Activated CD4-positive, CD25-positive, alpha-beta regulatory T cell treated with anti-CD3 and anti-CD28 coated beads, Interleukin-2, amount 50 U/mL, for 72 hours (primary cell): ENCODE measurements at regions not wholly inside any gene's neighbourhood (a gene's known extent, or its start where the extent isn't known, plus 50 kb on each side); places are given as distances from the start of the nearest gene placed in this dataset.
"Not testable (repeated sequence)": the region's sequence is repeated elsewhere in the genome, so short reads cannot be mapped to it uniquely, and the experiment has no call there.

Experiments
- DNase-seq: peaks from one replicate; pipeline ENCODE4 v3.0.0; 2021

DNA sequence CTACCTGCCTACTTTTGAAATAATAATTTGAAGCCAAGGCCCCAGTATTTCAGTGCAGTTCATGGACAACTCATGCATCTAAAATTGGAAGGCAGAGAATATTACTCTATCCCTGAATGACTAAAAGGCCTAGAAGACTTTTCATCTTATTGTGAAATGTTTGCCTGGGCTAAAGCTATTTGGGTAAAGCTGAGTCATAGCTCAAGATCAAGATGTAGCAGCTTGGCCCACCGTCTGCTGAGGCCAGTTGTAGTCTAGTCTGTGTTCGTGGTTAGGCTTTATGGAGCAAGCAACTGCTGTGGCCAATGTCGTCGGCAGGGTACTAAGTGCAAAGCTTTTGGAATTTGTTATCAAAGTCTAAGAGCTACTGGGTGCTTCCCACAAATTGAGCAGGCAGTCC is 929.1 kb downstream of the RAB28 start:
- DNase-seq = no peak

DNA sequence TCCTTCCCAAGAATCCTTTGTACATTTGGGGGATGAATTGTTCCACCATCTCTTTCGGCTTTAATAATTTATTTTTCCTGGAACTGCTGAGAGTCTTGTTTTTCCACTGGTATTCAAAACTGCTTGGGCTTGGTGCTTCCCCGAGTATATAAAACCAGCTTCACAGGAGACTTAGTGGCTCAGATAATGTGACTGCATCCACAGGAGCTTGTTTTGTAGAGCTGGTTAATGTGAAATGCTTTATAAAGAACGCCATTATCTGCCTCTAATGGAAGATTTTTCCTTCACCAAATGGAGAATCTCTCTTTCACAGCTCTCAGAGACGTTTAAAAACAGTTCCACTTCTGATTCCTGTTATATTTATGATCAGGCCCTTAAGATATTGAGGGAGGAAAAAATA is 935.5 kb downstream of the RAB28 start:
- DNase-seq = no peak

DNA sequence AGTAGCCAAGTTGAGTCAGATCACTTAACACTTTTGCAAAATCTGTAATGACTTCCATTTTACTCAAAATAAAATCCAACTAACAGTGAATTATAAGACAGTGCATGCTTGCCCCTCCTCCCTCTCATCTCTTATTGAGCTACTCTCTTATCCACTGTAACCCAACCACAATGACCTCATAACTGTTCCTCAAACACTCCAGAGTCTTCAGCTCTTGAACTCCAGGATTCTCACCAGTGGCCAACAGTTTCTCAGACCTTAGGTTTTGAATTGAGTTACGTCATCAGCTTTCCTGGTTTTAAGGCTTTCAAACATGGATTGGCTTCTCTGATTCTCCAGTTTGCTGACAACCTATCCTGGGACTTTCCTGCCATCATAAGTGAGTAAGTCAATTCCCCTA is 938.3 kb downstream of the RAB28 start:
- DNase-seq = no peak

DNA sequence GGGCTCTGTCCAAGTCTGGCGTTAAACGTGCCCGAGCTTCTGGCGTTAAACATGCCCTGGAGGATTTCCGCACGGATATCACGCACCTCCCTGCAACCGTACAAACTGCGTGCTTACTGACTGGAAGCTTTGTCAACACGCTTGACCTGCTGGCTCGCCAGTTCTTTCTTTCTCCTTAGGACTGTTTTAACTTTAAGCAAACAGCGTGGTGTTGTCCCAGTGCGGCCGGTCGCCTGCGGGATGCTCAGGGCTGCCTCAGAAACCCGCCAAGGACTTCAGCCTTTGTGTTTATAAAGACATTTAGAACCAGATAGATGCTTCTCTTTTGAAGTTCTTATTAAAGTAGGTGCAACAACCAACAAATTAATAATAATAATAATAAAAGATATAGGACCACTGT is 946.0 kb downstream of the RAB28 start:
- no peak for DNase-seq

DNA sequence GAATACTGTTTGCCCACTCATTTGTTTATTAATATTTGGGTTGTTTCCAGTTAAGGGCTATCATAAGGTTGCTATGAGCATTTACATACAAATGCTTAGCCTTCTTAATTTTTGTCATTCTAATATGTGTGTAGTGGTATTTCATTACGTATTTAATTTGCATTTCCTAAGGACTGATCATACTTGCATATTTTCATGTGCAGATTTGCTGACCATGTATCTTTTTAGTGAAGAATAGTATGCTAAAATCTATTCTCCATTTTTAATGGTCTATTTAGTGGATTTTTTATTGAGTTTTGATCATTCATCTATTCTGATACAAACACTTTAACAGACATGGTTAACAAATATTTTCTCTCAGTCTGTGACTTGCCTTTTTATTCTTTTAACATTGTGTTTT is 949.5 kb downstream of the RAB28 start:
- DNase-seq = no peak

DNA sequence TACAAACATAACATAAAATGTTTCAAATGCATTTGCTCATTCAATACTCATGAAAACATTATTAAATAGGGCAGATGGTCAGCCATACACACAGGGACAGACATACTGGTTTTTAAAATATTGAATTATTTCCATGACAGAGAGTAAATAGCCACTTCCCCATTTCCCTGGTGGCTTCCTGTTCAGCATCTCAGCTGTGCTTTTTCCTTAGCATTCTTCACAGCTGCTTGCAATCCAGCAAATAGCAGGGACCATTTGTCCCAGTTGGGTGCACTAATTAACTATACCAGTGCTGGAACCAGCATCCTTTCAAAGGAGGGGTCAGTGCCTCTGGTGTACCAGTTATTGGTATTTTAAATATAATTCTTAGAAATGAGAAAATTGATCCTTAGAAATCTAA is 964.7 kb downstream of the RAB28 start:
- no peak for DNase-seq

DNA sequence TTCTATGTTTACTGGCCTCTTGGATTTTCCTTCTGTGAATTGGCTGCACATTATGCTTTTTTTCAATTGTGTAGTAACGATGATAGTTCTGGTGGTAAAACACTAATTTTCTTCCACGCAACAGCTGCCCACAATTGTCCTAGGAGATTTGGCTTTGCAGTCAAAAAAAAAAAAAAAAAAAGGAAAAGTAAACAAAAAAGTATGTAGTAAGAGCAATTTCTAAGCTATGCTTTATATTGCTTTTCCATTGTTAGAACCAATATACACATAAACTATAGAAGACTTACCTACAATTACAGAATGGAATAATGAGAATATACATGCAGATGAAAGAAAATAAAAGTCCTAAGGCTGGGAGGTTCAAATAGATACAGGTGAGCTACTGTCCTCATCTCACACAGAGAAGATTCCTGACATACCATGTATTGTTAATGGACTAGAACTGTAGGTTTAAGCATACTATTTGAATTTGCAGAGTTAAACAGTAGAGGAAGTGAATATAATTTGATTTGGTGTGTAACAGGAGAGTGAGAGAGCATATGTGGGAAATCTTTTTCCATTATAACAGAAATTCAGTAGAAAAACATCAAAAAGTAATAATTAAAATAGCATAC is 976.2 kb downstream of the RAB28 start:
- DNase-seq = no peak

DNA sequence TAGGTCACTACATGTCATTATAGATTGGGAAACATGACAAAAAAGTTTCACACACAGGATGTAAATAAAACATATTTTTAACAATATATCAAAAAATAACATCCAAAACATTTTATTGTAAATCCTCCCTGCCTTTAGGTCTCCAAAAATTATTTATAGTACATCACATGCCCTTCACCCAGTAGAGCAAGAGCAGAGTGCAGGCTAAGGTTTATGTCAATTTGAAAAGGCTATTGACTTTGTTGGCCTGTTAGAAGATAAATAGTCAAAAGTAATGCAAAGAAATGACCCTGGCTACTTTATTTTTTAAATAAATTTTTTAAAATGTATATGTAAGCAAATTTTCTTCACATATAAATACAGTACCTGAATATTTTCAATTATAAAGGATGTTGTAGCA is 983.7 kb downstream of the RAB28 start:
- no peak for DNase-seq

DNA sequence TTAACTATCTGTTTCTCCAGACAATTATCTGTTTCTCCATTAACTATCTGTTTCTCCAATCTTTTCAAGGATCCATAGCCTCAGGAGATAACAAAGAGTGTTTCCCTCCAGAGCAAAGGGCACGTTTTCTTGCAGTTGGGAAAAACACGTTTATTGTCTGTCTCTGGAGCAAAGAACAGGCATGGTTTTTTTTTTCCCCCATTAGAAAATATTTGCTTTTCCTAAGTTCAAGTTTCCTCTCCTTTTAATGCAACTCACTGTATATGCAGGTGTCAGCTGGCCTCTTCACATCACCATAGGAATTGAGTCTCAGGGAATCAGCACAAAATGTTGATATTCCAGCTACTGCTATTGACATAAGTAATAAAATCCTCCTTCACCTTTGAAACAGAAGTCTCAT is 984.4 kb downstream of the RAB28 start:
- DNase-seq = no peak

DNA sequence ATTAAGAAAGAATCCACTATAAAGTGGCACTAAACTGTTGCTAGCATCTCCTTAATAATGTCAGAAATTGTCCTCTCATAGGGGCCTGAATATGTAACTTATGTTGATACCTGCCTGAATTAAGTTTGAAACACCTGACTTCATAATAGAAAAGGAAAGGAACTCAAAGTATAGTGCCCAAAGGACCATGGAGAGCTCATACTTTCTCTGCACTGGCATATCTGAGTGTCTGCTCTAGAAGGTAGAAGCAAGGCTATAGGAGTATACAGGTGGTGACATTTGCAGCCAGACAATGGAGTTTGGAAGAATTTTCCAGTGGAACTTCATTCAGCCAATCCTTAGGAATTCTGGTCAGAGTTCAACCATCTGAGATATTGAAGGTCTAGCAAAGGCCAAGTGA is 988.9 kb downstream of the RAB28 start:
- DNase-seq = no peak

DNA sequence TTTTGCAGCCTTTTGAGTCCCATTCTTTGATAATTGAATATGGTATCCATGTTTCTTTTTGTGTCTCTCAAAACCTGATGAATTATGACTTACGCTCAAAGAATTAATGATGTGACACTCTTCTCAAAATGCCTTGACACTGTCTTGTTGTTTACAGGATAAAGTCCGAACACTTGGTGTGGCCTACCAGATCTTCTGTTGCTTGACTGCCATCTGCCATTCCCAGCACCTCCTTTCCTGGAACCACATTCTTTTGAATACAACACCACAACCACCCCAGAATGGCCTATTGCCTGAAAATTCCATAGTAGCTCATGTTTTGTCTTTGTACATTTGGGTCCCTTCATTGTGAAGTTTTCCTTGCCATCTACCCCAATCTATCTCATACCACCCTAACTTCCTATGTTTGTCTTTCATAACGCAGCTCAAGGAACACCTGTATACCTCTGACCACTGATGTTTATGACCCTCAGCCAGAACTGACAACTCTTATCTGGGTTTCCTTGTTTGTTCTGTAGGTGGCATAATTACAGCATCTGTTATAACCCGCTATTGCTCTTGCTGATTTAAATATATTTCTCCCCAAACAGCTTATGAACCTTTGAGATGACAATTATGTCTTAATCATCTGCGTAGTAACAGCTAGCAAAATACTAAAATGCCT is 991.3 kb downstream of the RAB28 start:
- no peak for DNase-seq

DNA sequence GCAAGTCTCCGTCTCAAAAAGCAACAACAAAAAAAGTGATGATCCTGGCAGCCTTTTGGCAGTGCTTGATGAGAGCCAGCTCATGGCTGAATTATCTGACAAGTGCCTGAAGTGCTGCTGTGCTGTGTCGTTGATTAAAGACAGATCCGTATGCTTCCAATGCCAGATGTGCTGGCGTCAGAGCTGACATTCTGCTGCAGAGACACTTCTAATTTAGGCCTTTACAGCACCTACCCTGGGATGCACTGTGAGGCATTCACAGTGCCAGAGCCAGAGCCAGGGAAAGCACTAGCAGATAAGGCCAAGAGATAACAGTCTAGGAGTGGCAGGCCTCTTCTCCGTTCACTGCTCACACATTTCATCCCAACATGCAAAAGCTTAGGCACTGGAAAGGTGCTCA is 995.5 kb downstream of the RAB28 start:
- DNase-seq = no peak

DNA sequence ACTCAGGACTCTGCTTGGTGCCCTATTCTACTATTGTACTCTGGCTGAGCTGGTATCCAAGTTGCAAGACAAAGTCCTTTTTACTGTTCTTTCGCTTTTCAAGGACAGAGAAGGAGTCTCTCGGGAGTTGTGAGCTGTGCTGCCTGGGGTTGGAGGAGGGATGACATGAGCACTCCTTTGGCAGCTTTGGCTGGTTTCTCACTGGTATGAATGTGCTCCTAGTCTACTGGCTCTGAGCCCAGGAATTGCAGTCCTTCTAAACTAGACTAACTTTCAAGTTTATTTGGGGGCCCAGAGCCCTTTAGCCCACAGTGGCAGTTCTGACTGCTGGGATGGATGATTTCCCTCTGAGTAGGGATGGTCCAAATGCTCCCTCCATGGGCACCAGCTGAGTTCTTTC is 997.1 kb downstream of the RAB28 start:
- no peak for DNase-seq

DNA sequence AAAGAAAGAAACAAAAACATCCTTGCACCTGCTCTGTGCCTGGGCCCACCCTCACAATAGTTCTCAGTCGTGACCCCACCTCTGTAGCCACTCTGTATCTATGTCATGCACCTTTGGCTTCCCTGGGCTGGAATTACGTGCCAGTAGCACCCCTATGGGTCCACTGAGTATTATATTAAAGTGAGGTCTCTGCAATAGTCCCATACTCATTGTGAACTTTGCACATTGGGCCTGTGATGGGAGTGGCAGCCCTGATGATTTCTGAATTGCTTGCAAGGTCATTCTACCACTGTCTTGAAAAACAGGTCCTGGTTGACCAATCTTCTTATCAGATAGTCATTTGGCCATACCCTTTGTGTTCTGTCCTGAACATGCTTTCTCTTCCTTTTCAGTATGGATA is 1012.1 kb downstream of the RAB28 start:
- DNase-seq = no peak

DNA sequence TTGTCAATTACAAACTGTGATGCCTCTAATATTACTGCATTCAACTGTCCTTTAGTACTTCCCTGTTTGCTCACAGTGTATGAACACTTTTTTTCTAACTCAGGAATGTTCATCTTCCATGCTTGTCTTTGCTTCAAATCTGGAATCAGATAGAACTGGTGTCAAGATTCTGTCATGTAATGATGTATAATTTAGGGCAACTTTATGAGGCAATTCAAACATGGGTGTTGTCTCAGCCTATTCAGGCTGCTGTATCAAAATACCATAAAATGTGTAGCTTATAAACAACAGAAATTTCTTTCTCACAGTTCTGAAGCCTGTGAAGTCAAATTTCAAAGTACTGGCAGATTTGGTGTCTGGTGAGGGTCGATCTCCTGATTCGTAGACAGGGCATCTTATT is 1012.9 kb downstream of the RAB28 start:
- no peak for DNase-seq

DNA sequence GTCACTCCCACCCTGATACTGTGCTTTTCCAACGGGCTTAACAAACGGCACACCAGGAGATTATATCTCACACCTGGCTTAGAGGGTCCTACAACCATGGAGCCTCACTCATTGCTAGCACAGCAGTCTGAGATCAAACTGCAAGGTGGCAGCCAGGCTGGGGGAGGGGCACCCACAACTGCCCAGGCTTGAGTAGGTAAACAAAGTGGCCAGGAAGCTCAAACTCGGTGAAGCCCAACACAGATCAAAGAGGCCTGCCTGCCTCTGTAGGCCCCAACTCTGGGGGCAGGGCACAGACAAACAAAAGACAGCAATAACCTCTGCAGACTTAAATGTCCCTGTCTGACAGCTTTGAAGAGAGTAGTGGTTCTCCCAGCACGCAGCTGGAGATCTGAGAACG is 1022.6 kb downstream of the RAB28 start:
- DNase-seq = not testable (repeated sequence)

DNA sequence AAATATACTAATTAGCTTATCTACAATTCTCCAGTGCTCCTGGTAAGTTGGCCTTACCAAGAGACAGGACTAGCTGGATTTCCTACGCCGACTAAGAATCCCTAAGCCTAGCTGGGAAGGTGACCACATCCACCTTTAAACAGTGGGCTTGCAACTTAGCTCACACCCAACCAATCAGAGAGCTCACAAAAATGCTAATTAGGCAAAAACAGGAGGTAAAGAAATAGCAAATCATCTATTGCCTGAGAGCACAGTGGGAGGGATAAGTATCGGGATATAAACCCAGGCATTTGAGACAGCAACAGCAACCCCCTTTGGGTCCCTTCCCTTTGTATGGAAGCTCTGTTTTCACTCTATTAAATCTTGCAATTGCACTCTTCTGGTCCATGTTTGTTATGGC is 1025.0 kb downstream of the RAB28 start:
- DNase-seq = no peak

DNA sequence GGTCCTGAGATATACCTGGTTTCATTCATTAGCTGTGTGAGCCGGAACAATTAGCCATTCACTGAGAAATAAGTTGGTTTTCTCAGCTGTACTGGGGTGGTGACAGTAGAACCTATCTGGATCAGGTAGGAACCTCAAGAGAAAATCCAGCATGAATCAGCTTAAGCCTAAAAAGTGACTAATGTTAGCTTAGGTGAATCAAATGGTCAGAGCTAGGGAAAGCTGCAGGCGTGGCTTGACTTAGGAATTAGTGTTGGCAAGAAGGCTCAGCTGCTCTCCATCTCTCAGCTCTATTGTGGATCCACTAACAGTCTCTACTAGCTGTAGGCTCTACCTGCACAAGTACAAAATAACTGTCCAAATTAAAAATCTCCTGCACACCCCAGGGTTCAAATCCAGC is 1025.5 kb downstream of the RAB28 start:
- no peak for DNase-seq

DNA sequence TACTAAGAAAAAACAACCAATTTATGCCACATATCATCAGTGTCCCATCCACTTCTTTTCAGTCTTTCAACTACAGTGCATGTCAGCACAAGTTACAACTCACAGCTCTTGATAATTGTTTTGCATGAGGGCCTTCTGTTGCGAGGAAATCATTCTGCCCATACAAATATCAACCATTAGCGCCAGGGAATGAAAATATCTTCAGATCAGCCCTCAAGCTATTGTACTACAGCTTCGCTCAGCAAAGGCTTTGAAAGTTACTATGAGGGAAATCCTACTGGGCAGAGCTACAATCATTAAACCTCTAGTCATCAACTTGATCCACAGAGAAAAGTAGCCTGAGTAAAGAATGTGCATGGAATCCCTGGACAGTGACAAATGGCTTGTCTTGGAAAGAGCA is 1023.6 kb upstream of the HS3ST1 start:
- DNase-seq = no peak

DNA sequence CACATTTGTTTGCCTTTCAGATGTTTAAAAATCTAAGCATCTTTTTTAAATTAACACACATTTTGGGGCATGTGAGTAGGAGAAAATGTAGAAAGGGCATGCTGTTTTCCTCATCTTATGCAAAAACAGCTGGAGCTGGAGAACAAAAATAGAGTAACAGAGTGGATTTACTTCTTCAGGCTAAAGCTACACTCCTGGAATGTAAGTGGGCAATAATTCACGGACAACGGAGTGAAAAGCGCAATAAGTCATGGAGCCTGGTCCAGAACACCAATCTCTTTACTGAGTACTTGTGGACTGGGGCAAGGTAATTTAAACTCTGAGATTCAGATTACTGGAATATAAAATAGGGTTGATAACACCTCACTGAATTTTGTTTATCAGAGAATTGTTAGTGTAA is 1018.8 kb upstream of the HS3ST1 start:
- no peak for DNase-seq

DNA sequence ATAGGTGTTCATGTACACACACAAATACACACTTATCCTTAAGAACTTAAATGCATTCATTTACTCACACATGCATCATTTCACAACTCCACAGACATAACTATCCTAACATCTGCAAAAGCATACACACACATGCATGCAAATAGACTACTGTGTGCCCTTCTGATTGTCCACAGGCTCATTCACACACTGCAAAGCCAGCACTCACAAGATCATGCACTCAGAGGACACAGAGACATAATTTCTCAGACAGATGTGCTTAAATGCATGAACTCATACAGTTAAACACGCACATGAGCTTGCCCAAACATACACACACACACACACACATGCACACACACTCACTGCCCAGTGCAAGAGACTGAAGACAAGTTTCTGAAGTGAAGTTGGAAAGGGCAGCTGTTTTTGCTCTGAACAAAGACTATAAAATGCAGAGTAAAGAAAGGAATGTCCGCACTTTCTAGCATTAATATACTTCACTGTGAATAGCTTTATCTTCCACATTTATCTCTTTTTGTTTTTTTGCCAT is 1018.0 kb upstream of the HS3ST1 start:
- DNase-seq = no peak

DNA sequence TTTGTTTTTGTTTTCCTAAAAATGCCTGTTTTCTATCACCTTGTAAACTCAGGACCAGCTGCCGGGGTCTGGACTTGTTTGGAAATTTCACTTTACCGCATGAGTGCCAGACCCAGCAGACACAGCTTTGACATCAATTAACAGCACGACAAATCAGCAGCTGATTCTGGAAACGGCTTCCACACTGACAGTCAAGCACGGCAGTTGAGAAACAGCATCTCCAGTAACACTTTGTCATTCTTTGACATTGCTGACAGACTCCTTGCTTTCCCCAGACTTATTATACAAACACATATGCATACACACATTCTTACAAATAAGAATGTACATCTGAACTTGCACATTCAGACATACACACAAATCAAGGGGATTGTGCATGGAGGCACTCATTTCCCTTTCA is 1017.6 kb upstream of the HS3ST1 start:
- no peak for DNase-seq

DNA sequence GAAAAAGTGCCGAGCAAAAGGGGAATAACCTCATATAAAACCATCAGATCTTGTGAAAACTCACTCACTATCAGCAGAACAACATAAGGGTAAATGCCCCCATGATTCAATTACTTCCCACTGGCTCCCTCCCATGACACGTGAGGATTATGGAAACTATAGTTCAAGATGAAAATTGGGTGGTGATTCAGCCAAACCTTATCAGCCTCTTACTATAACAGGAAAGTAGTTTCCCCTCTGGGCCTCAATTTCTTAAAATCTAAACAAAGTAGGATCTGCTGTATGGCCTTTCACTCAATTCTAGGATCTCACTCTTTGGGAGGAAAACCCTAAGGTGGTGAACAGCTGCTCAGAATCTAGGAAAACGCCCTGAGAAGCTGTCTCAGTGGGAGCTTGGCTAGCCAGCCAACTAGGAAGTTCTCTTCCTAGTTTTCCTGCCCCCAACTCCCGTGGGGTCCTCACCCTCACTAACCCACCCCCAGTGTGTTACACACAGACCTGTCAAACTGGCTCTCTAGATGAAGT is 1017.1 kb upstream of the HS3ST1 start:
- DNase-seq = no peak

DNA sequence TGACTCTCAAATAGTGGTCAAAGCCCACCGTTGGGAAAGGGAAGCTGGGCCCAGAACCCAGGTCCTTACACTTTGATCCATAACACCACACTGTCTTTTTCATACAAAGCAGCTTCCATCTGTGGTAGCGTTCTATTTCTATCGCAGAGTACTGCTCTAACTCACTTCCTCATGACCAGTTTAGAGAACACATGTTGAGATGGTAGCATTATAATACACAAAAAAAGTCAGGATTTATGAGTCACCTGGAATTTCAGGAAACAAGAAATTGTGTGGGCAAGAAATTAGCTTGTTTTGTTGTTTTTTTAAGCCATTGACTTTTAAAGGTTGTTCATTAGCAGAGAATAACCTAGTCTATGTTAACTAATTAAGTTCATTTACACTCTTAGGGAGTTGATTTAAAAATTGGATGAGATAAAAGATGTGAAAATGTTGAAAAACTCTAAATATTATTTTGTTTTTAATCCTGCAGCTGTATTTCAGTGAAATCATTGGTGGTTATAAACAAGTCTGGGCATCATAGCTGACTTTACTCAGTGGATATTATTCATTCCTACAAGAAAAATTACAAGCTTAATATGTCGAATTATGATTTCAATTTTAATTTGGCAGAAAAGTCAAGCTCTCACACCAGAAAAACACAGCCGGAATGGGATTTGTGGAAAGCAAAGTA is 1011.1 kb upstream of the HS3ST1 start:
- no peak for DNase-seq
